Kidney glomerular epithelial cell (primary cell): ENCODE measurements at regions not wholly inside any gene's neighbourhood (a gene's known extent, or its start where the extent isn't known, plus 50 kb on each side); places are given as distances from the start of the nearest gene placed in this dataset.
A peak's percentile ranks its signal among the peaks of the same experiment; 100 is the strongest.
"Not testable (repeated sequence)": the region's sequence is repeated elsewhere in the genome, so short reads cannot be mapped to it uniquely, and the experiment has no call there.

ENCODE experiments used
- DNase-seq: peaks from one replicate; lab custom pipeline; 2025; lab: John Stamatoyannopoulos, UW

DNA sequence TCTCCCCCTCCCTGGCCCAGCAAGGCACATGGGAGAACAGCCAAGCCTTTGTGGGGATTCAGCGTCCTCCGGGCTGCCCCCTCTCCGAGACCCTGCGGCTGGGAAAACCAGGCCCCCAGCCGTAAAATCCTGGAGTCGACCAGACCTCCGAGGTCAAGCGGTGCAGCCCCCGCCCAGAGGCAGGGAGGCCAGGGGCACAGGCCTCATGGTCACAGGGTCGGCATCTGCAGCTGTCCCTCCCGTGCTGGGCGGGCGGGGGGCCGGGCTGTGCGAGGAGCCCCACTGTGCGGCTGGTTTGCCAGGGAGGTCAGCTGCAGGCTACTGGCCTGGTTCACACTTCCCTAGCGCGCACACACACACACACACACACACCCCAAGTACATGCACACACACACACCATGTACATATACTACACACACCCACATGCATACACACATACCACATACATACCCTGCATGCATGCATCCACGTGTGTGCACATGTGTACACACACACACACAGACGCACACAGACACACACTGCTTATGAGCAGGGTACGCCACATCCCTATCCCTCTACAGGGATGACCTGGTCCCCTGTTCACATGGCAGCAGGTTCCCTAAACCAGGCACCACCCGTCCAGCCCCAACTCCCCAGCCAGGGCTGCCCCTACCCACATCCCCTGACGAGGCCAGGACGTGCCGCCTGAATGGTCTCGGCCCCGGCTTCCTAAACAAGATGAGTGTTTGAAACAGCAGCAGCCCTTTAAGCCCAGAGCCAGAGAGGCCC lies 108.9 kb upstream of the CIBAR2 start:
- no peak for DNase-seq

- no peak for DNase-seq
Measured at GRCh38 chr16:85221771-85222154, 109.5 kb upstream of the CIBAR2 start.

- DNase-seq, result no peak
Measured at GRCh38 chr16:85222155-85222863, 110.0 kb upstream of the CIBAR2 start.

DNA sequence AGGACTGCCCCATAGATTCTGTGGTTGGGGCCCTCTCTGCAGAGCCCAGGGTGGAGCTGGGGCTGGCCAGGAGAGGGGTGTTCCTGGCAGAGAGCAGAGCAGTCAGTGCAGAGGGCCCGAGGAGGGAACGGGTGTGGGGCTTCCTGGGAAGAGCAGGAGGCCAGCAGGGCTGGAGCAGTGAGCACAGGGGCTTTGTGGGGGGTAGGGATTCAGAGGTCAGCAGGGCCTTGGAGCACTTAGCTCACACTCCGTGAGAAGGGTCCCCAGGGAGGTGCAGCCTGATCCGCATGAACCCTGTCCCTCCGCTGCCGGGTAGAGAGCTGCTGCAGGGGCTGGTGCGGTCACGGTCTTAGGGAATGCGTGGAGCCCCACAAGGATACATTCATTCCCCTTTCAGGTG lies 113.0 kb upstream of the CIBAR2 start:
- DNase-seq, result no peak

GRCh38 chr16:85225721-85226120 lies 113.4 kb upstream of the CIBAR2 start:
- no peak for DNase-seq

- DNase-seq, result peak; percentile 57
Measured at GRCh38 chr16:85227084-85227945, 115.0 kb upstream of the CIBAR2 start.

DNA sequence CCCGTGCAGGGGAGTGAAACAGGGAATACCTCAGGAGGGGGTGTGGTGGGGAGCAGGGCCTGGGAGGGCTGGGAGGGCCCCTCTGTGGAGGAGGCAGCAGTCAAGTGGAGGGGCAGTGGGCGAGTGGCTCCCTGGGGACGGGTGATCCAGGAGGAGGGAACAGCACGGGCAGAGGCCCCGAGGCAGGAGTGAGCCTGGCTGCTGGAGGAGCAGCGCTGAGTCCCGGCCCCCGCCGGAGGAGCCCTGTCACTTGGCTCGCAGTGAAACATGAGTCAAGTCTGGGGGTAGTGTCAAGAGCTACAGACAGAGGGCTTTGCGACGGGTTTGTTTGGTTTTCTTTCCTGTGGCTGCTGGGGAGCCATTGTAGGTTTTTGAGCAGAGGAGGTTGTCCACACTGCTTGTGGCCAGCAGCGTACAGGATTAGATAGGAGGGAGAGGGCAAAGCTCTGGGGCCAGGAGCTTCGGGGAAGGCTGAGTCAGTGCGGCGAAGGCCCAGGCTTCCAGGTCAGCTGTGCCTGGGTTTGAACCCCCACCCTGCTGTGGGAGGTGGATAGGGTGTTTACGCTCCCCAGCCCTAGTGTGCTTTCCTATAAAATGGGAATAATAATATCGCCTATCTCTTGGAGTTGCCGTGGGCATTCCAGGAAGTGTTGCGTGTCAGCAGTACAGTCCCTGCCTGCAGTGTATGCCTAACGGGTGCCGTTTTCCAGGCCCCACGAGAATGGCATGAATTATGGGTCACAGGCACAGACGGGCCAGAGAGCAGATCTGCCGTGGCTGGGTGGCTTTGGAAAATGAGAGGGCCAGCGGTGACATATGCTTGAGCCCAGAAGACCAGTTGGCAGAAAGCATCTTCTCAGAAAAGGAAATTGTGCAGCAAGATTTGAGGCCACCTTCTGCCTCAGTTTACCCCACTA lies 115.9 kb upstream of the CIBAR2 start:
- DNase-seq, result peak; percentile 6

- DNase-seq, result no peak
Measured at GRCh38 chr16:85228970-85229430, 116.7 kb upstream of the CIBAR2 start.

- DNase-seq, result no peak
Measured at GRCh38 chr16:85229869-85230462, 117.7 kb upstream of the CIBAR2 start.

GRCh38 chr16:85230764-85231383 lies 118.6 kb upstream of the CIBAR2 start:
- DNase-seq, result not testable (repeated sequence)

GRCh38 chr16:85231959-85232358 lies 119.7 kb upstream of the CIBAR2 start:
- DNase-seq, result no peak

DNA sequence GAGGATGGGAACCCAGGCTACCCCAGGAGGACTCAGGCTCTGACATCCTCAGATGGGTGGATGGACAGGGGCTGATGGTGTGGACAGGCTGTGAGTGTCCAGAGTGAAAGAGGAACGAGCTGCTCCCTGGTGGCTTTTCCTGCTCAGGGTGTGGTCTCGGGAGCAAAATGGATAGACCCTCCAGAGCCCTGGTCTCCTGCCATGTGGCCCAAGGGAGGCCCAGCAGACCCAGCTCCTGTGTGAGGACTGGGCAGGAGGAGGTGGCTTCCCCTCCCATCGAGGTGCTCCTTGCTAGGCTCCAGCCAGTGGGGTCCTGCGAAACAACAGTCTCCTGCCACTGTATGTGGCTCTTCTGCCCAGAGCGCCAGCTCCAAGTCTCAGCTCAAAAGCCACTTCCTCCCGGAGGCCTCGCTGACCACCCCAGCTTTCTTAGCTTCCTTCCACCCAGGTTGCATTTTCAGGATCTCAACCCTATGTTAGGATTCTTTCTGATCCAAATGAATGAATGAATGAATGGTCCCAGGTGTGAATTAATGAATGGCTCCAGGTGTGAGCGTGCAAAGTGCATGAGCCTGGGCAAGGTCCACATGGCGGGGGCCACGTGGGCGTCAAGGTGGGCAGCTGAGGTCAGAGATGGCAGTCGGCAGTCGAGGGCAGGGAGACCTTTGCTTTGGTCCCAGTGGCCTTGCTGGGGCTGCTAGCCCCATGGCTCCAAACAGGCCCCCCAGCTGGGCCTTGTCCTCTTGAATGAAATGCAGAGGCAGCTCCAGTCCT lies 120.3 kb upstream of the CIBAR2 start:
- DNase-seq, result no peak

DNA sequence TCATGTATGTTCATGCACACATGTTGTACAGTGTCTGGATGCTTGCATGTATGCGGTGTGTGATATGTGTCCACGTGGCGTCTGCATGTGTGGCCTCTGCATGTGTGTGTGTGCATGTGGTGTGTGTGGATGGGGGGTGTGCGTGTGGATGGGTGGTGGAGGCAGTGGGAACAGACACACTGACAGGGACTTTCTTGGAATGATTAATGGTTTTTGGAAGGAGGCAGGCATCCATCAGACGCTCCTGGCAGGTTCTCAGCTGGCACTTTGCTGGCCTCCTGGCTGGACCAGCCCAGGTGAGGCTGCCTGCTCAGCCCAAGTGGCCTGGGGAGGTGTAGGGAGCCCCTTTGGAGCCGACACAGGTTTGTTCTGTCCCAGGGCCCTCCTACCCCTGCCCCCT lies 121.2 kb upstream of the CIBAR2 start:
- DNase-seq, result no peak

DNA sequence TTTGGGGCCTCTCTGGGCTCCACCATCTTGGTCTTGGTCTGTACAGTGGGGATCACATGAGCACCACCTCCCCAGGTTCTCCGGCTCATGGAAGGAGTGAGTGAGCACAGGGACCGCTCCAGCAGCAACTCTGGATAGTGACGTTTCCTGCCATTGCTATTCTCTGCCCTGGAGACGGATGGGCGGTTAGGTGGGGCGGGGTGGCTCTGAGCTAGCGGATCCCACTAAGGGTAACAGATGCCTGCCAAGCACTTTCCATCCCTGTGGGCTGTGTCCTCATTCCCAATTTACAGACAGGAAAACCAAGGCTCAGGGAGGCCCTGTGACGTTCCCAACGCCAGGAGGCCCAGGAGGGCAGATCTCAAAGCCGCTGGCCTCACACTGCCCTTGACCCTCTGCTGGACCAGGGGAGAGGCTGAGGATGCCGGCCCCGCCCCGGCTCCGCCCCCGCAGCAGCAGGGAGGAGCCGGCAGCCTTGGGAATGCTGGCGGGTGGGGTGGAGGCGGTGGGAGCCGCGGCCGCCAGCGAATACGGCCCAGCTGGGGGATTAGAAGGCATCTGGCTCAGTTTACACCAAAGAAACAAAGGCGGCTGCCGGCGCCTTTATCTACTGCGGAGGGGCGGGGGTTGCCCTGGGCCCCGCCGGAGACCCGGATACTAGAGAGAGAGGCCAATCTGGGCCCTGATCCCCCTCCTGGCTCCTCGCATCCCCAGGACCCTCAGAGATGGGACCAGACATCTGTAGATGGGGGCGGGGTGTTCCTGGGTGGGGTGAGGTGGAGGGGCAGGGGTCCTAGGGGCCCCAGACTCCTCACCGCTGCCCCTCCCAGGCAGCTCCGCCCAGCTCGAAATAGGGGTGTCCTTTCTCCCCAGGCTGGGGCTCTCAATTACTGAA lies 122.3 kb upstream of the CIBAR2 start:
- peak; percentile 20 for DNase-seq

GRCh38 chr16:85235991-85236817 lies 123.9 kb upstream of the CIBAR2 start:
- DNase-seq, result no peak

DNA sequence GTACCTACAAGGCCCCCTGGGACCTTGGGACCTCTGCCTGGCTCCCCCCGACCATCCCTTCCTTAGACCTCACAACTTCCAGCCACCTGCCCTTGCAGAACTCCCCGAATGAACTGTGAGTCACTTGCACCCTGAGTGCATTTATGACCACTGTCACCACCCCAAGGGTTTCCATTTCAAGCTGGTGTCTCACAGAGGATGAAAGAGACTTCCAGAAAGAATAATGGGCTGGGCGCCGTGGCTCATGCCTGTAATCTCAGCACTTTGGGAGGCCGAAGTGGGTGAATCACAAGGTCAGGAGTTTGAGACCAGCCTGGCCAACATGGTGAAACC lies 124.5 kb upstream of the CIBAR2 start:
- DNase-seq, result no peak

GRCh38 chr16:85237817-85238216 lies 125.5 kb upstream of the CIBAR2 start:
- no peak for DNase-seq

DNA sequence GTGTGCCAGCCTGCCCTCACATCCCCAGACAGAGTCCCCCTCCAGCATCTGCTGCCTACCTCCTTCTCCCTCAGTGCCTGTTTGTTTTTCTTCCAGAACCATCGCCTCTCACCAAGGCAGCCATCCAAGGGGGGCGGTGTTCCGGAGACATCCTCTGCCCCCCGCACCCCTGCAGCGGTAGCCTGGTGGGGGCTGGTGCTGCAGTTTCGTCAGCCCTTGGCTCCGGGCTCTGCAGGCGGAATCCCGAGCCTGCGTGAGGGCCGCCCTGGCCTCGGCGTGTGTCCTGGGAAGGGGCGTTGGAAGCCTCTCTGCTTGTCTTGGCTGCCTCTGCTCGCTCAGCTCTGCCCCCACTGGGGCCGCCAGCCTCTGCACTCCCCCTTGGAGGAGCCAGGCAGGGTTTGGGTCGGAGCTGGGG lies 126.0 kb upstream of the CIBAR2 start:
- no peak for DNase-seq
